Loucy (cell line): ENCODE measurements at regions not wholly inside any gene's neighbourhood (a gene's known extent, or its start where the extent isn't known, plus 50 kb on each side); places are given as distances from the start of the nearest gene placed in this dataset.

Experiments used
- H2AFZ ChIP-seq: fragments of 200-600 bp; sonication (generic); 2 replicates; pipeline ENCODE4 v1.6.0; 2016; ENCODE audit warnings: antibody characterized with exemption, mild to moderate bottlenecking, low read length, moderate library complexity
- H3F3A ChIP-seq: fragments of 200-600 bp; 2 replicates; pipeline ENCODE4 v1.6.0; 2016; ENCODE audit warnings: antibody characterized with exemption, low read depth, mild to moderate bottlenecking
- H3K27me3 ChIP-seq: fragments of 200-600 bp; sonication (generic); 2 replicates; pipeline ENCODE4 v1.6.1; 2014; ENCODE audit warnings: low read length, mild to moderate bottlenecking; ENCODE audit not compliant: insufficient read depth, poor library complexity, severe bottlenecking
- H3K36me3 ChIP-seq: fragments of 200-600 bp; sonication (generic); 2 replicates; pipeline ENCODE4 v1.6.1; 2016; ENCODE audit warnings: low read length; ENCODE audit not compliant: insufficient read depth
- H3K4me1 ChIP-seq: fragments of 200-600 bp; sonication (generic); 2 replicates; pipeline ENCODE4 v1.5.1; 2014; ENCODE audit warnings: low read length, mild to moderate bottlenecking; ENCODE audit not compliant: insufficient read depth, poor library complexity, severe bottlenecking
- H3K4me2 ChIP-seq: fragments of 200-600 bp; sonication (generic); 2 replicates; pipeline ENCODE4 v1.6.0; 2014; ENCODE audit warnings: antibody characterized with exemption, low read length, low read depth, mild to moderate bottlenecking; ENCODE audit not compliant: poor library complexity, severe bottlenecking
- H3K4me3 ChIP-seq: fragments of 200-600 bp; sonication (generic); 2 replicates; pipeline ENCODE4 v1.5.1; 2014; ENCODE audit warnings: low read length, mild to moderate bottlenecking, mixed read lengths; ENCODE audit not compliant: poor library complexity, severe bottlenecking
- H3K79me2 ChIP-seq: fragments of 200-600 bp; sonication (generic); 2 replicates; pipeline ENCODE4 v1.6.1; 2014; ENCODE audit warnings: low read length; ENCODE audit not compliant: insufficient read depth
- H3K9ac ChIP-seq: fragments of 200-600 bp; sonication (generic); 2 replicates; pipeline ENCODE4 v1.6.0; 2014; ENCODE audit warnings: mild to moderate bottlenecking, low read depth, low read length, moderate library complexity; ENCODE audit not compliant: poor library complexity, severe bottlenecking
- H3K9me2 ChIP-seq: fragments of 200-600 bp; sonication (generic); replicated peaks from 2 replicates; pipeline ENCODE4 v1.6.1; 2016; ENCODE audit warnings: low read depth, low read length, mixed read lengths
- H3K9me3 ChIP-seq: fragments of 200-600 bp; sonication (generic); 2 replicates; pipeline ENCODE4 v1.6.1; 2014; ENCODE audit warnings: mild to moderate bottlenecking, antibody characterized with exemption, low read length, low read depth; ENCODE audit not compliant: insufficient read depth
- H4K20me1 ChIP-seq: fragments of 200-600 bp; sonication (generic); 2 replicates; pipeline ENCODE4 v1.6.0; 2014; ENCODE audit warnings: antibody characterized with exemption, low read length, mild to moderate bottlenecking; ENCODE audit not compliant: insufficient read depth, poor library complexity, severe bottlenecking
- CTCF ChIP-seq: fragments of 200-600 bp; sonication (generic); conservative IDR thresholded peaks from 2 replicates; pipeline ENCODE4 v1.5.1; 2014; ENCODE audit warnings: mild to moderate bottlenecking, antibody characterized with exemption, low read length
- EZH2phosphoT487 ChIP-seq: fragments of 200-600 bp; IDR thresholded peaks from 2 replicates; pipeline ENCODE4 v1.6.1; 2018; ENCODE audit warnings: antibody characterized with exemption, mild to moderate bottlenecking, moderate library complexity, borderline replicate concordance

- H2AFZ ChIP-seq, result no peak overlapping the region
- H3K9me2 ChIP-seq, result no peaks in the 10 kb centered on the region
- H3K36me3 ChIP-seq, result no peaks in the 10 kb centered on the region
- H3F3A ChIP-seq, result no peaks in the 10 kb centered on the region
- no peak overlapping the region for H3K4me3 ChIP-seq
- H3K9me3 ChIP-seq, result no peaks in the 10 kb centered on the region
- no peak overlapping the region for H3K4me2 ChIP-seq
- H3K79me2 ChIP-seq, result no peaks in the 10 kb centered on the region
- H3K4me1 ChIP-seq, result peaks cover 49% of the 10 kb centered on the region
- no peak overlapping the region for H3K9ac ChIP-seq
- H4K20me1 ChIP-seq, result no peaks in the 10 kb centered on the region
- H3K27me3 ChIP-seq, result no peaks in the 10 kb centered on the region
- no peak for TF ChIP-seq EZH2phosphoT487
- TF ChIP-seq CTCF, result no peak
Observed at GRCh38 chrX:150148749-150149672, 210.7 kb upstream of the EOLA2 start.

GRCh38 chrX:150150076-150150779 lies 211.9 kb upstream of the EOLA2 start:
- Histone ChIP-seq H3K4me3 (no peak overlapping the region), H3K9ac (no peak overlapping the region), H3K79me2 (no peaks in the 10 kb centered on the region), H3K4me2 (no peak overlapping the region), H2AFZ (no peak overlapping the region), H3K9me2 (no peaks in the 10 kb centered on the region), H3F3A (no peaks in the 10 kb centered on the region), H4K20me1 (no peaks in the 10 kb centered on the region), H3K9me3 (no peaks in the 10 kb centered on the region), H3K36me3 (no peaks in the 10 kb centered on the region), H3K4me1 (peaks cover 41% of the 10 kb centered on the region), H3K27me3 (no peaks in the 10 kb centered on the region)
- TF ChIP-seq EZH2phosphoT487, result no peak
- TF ChIP-seq CTCF, result no peak

GRCh38 chrX:150150780-150151125 lies 212.4 kb upstream of the MAMLD1 start:
- no peaks in the 10 kb centered on the region for H3K9me2 ChIP-seq
- H3K79me2 ChIP-seq, result no peaks in the 10 kb centered on the region
- no peak overlapping the region for H3K4me3 ChIP-seq
- H3K36me3 ChIP-seq, result no peaks in the 10 kb centered on the region
- H3K27me3 ChIP-seq, result no peaks in the 10 kb centered on the region
- H4K20me1 ChIP-seq, result no peaks in the 10 kb centered on the region
- H3F3A ChIP-seq, result no peaks in the 10 kb centered on the region
- no peaks in the 10 kb centered on the region for H3K9me3 ChIP-seq
- no peak overlapping the region for H3K4me2 ChIP-seq
- no peak overlapping the region for H2AFZ ChIP-seq
- no peak overlapping the region for H3K9ac ChIP-seq
- peaks cover 41% of the 10 kb centered on the region for H3K4me1 ChIP-seq
- no peak for TF ChIP-seq EZH2phosphoT487
- no peak for TF ChIP-seq CTCF
